HL-60 (cell line): ENCODE measurements at regions not wholly inside any gene's neighbourhood (a gene's known extent, or its start where the extent isn't known, plus 50 kb on each side); places are given as distances from the start of the nearest gene placed in this dataset.

Source experiments
- POLR2AphosphoS5 ChIP-seq: IDR thresholded peaks from 2 replicates; pipeline ENCODE4 v1.6.1; 2012; ENCODE audit warnings: low read depth
- TF ChIP-seq, protein P1 (sequence below): IDR thresholded peaks from one replicate; pipeline ENCODE4 v1.5.1; 2011; ENCODE audit warnings: low read length, control low read depth, inconsistent platforms; ENCODE audit not compliant: insufficient read depth
- TF ChIP-seq, protein P2 (sequence below): IDR thresholded peaks from 2 replicates; pipeline ENCODE4 v1.6.1; 2012; ENCODE audit warnings: low read depth; ENCODE audit not compliant: insufficient replicate concordance

DNA sequence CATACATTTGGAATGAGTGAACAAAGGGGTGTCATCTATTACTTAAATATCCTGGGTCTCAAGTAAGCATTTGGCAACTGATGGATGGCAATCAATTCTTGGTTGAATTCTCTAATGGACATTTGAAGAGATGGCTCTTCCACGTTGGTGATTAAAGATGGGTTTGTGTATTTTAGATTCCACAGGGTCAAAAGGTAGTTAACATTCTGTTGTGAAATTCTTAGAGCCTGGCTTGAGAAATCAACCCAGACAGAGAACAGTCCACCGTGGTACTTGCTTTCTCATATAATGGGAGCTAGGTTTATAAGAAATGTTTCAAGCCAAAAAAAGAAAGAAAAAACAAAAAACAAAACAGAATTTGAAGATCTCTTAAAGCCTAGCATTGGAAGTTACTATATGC lies 355.9 kb upstream of the PITX2 start:
- TF ChIP-seq, protein P1, sequence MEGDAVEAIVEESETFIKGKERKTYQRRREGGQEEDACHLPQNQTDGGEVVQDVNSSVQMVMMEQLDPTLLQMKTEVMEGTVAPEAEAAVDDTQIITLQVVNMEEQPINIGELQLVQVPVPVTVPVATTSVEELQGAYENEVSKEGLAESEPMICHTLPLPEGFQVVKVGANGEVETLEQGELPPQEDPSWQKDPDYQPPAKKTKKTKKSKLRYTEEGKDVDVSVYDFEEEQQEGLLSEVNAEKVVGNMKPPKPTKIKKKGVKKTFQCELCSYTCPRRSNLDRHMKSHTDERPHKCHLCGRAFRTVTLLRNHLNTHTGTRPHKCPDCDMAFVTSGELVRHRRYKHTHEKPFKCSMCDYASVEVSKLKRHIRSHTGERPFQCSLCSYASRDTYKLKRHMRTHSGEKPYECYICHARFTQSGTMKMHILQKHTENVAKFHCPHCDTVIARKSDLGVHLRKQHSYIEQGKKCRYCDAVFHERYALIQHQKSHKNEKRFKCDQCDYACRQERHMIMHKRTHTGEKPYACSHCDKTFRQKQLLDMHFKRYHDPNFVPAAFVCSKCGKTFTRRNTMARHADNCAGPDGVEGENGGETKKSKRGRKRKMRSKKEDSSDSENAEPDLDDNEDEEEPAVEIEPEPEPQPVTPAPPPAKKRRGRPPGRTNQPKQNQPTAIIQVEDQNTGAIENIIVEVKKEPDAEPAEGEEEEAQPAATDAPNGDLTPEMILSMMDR: no peak
- TF ChIP-seq POLR2AphosphoS5: no peak
- TF ChIP-seq, protein P2, sequence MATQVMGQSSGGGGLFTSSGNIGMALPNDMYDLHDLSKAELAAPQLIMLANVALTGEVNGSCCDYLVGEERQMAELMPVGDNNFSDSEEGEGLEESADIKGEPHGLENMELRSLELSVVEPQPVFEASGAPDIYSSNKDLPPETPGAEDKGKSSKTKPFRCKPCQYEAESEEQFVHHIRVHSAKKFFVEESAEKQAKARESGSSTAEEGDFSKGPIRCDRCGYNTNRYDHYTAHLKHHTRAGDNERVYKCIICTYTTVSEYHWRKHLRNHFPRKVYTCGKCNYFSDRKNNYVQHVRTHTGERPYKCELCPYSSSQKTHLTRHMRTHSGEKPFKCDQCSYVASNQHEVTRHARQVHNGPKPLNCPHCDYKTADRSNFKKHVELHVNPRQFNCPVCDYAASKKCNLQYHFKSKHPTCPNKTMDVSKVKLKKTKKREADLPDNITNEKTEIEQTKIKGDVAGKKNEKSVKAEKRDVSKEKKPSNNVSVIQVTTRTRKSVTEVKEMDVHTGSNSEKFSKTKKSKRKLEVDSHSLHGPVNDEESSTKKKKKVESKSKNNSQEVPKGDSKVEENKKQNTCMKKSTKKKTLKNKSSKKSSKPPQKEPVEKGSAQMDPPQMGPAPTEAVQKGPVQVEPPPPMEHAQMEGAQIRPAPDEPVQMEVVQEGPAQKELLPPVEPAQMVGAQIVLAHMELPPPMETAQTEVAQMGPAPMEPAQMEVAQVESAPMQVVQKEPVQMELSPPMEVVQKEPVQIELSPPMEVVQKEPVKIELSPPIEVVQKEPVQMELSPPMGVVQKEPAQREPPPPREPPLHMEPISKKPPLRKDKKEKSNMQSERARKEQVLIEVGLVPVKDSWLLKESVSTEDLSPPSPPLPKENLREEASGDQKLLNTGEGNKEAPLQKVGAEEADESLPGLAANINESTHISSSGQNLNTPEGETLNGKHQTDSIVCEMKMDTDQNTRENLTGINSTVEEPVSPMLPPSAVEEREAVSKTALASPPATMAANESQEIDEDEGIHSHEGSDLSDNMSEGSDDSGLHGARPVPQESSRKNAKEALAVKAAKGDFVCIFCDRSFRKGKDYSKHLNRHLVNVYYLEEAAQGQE: no peak
